NCI-H1048 (cell line): ENCODE measurements at regions not wholly inside any gene's neighbourhood (a gene's known extent, or its start where the extent isn't known, plus 50 kb on each side); places are given as distances from the start of the nearest gene placed in this dataset.
"Not testable (repeated sequence)": the region's sequence is repeated elsewhere in the genome, so short reads cannot be mapped to it uniquely, and the experiment has no call there.

ENCODE experiments used
- DNase-seq: peaks from one replicate; lab custom pipeline; 2025; lab: John Stamatoyannopoulos, UW

DNA sequence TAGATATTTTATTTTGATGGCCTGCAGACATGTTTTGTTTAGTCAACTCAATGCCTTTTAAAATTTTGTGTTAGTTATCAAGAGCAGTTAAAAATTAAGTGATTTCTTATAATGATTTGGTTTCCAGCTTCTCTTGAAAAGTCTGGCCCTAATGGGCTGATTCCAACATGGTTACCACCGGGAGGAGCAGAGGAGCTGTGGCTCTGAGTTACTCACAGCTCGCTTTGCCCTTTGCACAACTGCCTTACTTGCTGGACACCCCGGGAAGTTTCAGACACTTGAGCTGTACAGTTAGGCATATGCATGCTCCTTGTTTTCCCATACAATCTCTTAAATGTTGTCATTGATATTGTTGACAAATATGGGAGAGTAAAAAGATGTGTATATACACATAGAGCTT lies 173.1 kb upstream of the MMS22L start:
- no peak for DNase-seq

DNA sequence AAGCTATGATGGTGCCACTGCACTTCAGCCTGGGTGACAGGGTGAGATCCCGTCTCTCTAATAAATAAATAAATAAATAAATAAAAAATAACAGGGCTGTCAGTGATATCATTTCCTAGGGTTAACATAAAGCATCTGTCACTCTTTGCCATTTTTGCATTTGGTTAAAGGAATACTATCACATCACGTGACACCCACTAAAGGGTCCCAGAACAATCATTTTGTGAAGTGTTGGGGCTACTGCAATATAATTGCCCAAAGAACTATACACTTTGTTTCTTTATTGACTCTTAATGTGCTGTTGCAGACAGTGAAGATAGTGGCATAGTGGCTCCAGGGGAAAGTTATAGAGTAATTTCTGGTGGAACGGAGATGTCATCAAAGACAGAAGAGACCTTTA lies 176.5 kb upstream of the MMS22L start:
- no peak for DNase-seq

- no peak for DNase-seq
Measured at GRCh38 chr6:97459986-97460385, 177.0 kb upstream of the MMS22L start.

GRCh38 chr6:97460394-97461080 lies 177.5 kb upstream of the MMS22L start:
- DNase-seq, result no peak

GRCh38 chr6:97461218-97461617 lies 178.2 kb upstream of the MMS22L start:
- DNase-seq, result no peak

DNA sequence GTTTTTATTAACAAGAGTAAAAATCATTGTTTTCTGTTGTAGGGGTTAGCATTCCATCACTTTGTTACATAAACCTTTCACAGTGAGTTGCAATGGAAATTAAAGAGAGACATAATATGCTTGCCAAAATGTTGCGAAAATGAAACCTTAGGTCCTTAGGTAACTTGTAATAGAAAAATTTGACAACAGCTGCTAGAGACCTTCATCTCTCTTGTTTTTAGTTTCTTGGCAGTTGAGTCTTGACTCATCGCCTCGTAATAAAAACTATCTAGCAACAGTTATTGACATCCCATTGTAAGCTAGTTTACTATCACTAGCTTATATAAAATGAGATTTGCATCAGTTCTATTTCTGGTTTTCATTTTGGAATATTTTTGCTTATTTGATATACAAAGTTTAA lies 179.0 kb upstream of the MMS22L start:
- no peak for DNase-seq

DNA sequence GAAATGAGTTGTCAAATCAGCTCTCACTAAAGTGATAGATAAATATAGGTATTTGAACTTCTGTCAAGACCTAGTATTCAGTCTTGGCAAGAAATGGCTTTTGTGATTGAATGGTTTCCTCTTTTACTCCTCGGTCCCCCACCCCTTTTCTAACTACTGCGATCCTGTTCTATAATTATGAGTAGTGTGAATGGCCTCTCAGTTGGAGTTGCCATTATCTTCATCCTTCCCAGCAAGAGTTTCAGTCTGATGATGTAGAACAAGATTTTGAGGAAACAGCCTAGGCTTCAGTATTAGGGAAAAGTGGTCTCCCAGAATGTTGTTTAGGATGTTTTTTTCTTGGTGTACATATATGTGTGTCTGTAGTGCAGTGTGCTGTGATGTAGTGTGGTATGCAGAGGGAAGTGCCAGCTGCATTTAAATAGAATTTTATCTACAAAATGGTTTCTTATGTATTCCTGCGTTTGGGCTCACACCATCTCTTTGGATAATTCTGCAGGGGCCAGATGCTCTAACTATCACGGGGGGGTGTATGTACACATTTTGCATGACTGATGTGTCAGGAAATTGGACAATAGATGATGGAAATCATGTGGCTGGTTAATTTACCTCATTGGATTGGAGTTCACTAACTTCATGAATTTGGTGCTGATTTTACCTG lies 180.1 kb upstream of the MMS22L start:
- no peak for DNase-seq

DNA sequence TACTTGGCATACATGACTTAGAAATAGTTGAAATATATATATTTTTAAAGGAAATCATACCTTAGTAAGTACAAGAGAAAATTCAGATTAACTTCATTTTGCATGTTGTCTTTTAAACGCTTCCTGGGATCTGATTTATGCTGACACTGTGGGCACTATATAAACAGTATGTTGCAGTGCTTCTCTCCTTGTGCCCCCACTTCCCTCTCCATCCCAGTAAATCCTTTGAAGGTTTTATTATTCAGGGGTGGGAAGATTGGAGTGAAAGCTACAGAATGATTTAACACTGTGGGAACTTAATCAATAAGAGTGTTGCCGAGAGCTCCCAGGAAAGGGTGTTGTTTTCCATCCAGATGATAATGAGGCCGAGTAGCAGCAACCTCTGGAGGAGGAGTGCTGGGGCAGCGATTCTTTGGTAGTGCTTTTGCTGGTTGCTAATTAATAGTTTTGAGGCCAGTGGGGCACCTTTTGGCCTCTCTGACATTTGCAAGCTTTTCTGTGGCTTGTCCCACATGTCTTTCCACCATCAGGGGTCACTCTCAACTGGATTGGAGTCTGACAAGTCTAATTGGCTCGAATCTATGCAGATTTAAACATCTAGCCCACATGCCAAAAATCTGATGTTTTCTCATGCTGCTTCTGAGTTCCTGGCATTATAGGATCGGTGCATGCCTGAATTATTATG lies 183.0 kb upstream of the MMS22L start:
- no peak for DNase-seq

DNA sequence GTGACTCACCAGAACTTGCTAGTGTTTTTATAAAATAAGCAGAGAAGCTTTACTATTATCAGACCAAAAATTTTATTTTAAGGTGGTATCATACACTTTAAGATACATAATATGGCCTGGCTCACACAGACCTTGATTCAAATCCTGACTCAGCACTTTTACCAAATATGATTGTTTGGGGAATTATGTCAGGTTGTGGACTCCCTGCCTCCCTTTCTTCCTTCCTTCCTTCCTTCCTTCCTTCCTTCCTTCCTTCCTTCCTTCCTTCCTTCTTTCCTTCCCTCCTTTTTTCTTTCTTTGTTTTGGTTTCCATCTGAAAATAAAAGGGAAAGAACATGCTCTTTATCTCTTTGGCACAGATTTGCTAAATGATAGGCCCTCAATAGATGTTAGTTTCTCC lies 186.0 kb upstream of the MMS22L start:
- DNase-seq, result no peak

- no peak for DNase-seq
Measured at GRCh38 chr6:97469451-97469850, 186.4 kb upstream of the MMS22L start.

GRCh38 chr6:97470322-97470721 lies 187.3 kb upstream of the MMS22L start:
- no peak for DNase-seq

DNA sequence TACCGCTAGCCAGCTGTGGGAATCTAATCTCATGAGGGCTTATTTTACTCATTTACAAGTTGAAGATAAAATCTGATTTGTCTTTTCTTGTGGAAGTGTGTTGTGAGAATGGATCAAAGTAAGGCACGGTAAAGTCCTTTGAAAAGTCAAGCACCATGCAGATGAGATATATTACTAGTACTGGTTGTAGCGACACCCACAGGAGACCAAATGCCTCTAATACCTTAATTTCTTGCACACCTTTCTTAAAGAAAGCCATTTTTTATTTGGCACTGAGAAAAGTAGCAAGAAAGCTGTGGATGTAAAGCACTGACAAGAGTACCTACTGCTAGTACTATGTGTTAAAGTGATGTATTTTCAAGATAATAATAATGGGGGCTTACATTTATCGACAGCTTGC lies 191.0 kb upstream of the MMS22L start:
- no peak for DNase-seq

GRCh38 chr6:97497713-97498331 lies 214.8 kb upstream of the MMS22L start:
- DNase-seq, result peak; percentile 60

- no peak for DNase-seq
Measured at GRCh38 chr6:97501853-97502252, 218.8 kb upstream of the MMS22L start.

GRCh38 chr6:97508646-97509045 lies 225.6 kb upstream of the MMS22L start:
- no peak for DNase-seq

DNA sequence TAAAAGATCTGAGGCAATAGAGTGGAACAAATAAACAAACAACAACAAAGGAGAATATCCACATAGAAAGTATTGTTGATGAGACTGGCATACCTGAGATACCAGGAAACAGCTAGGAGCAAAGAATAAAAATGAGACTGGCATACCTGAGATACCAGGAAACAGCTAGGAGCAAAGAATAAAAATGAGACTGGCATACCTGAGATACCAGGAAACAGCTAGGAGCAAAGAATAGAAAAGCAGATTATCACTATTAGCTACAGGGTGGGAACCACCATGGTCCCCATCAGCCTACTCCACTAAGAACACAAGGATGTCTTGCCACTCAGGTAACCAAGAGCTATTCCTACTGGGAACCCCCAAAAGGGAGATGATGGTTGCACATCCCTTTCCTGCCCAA lies 230.2 kb upstream of the MMS22L start:
- not testable (repeated sequence) for DNase-seq

DNA sequence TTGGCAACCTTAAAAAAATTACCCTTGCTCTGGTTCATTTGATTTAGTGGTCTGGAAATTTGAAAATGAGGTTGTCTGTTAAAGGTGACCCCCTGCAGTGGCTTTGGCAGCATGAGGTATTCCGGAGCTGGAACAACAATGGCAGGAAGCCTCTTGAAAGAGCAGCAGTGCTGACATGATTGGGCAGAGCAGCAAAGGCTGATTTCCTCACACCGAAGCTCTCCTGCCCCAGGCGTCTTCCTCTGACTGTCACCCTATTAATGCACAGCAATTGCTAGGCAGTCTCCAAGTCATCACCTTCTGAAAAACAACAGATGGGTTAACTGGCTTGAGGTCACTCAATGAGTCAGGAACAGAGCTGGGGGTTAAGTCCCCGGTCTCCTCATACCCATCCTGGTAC lies 241.8 kb upstream of the MMS22L start:
- no peak for DNase-seq

DNA sequence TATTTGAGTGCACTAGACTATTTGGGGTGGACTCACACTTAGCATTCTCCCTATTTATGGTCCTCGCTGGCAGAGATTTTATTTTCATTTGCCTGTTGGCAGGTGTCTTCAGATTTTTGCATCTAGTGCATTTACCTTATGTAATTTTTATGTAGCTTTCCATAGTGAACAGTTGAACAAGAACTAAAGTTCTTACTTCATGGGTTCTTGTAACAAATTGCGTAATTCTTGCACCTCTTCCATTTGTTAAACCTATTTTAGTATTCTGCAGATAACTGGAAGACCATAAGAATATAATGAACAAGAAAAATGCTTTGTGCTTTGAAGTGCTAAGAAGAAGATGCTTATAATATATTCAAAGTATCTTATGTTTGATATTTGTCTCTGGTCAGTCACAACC lies 252.8 kb upstream of the MMS22L start:
- no peak for DNase-seq

GRCh38 chr6:97548354-97548753 lies 265.3 kb upstream of the MMS22L start:
- DNase-seq, result no peak

- no peak for DNase-seq
Measured at GRCh38 chr6:97557355-97557754, 274.3 kb upstream of the MMS22L start.

- DNase-seq, result no peak
Measured at GRCh38 chr6:97563529-97563928, 280.5 kb upstream of the MMS22L start.

DNA sequence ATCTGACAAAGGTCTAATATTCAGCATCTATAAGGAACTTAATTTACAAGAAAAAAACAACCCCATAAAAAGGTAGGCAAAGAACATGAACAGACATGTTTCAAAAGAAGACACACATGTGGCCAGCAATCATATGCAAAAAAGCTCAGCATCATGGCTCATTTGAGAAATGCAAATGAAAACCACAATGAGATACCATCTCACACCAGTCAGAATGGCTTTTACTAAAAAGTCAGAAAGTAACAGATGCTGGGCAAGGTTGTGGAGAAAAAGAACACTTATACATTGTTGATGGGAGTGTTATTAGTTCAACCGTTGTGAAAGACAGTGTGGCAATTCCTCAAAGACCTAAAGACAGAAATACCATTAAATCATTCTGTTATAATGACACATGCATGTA lies 289.9 kb upstream of the MMS22L start:
- no peak for DNase-seq

- DNase-seq, result no peak
Measured at GRCh38 chr6:97586344-97586743, 303.3 kb upstream of the MMS22L start.
